ENCODE measurements at regions not wholly inside any gene's neighbourhood (a gene's known extent, or its start where the extent isn't known, plus 50 kb on each side); places are given as distances from the start of the nearest gene placed in this dataset.
"Not testable (repeated sequence)": the region's sequence is repeated elsewhere in the genome, so short reads cannot be mapped to it uniquely, and the experiment has no call there.

DNA sequence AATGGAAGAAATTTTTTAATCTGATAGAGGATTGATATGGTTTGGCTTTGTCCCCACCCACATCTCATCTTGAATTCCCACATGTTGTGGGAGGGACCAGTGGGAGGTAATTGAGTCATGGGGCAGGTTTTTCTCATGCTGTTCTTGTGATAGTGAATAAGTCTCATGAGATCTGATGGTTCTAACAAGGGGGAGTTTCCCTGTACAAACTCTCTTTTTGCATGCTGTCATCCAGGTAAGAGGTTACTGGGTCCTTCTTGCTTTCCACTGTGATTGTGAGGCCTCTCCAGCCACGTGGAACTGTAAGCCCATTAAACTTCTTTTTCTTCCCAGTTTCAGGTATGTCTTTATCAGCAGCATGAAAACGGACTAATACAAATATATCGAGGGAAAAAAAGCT is 132.5 kb downstream of the DSEL start:
- H3K4me1 ChIP-seq (ENCODE audit: control extremely low read depth in 1 of 4, control insufficient read depth in 4 of 4, insufficient read depth in 4 of 4, low read length in 3 of 4); DNase-seq; H3K27me3 ChIP-seq (replicated peaks in 2 of 5; ENCODE audit: control insufficient read depth in 4 of 5, insufficient read depth in 5 of 5, low read length in 4 of 5); H3K36me3 ChIP-seq (ENCODE audit: control insufficient read depth in 4 of 4, insufficient read depth in 4 of 4, low read length in 3 of 4); H3K9me3 ChIP-seq (ENCODE audit: control extremely low read depth in 1 of 5, control insufficient read depth in 4 of 5, insufficient read depth in 2 of 5, low read depth in 1 of 5, low read length in 4 of 5); H3K4me3 ChIP-seq (ENCODE audit: control insufficient read depth in 1 of 7, extremely low read depth in 1 of 7, insufficient read depth in 4 of 7, low read depth in 2 of 7, low read length in 6 of 7); CTCF ChIA-PET; POLR2A ChIA-PET; H3K27ac ChIP-seq (ENCODE audit: insufficient read depth in 1 of 2, low read depth in 1 of 2, low read length in 2 of 2, poor library complexity in 1 of 2, severe bottlenecking in 2 of 2): not testable (repeated sequence)
- 100% methylated on average over 1 of the region's 3 CpGs for WGBS (ENCODE audit: insufficient coverage)

DNA sequence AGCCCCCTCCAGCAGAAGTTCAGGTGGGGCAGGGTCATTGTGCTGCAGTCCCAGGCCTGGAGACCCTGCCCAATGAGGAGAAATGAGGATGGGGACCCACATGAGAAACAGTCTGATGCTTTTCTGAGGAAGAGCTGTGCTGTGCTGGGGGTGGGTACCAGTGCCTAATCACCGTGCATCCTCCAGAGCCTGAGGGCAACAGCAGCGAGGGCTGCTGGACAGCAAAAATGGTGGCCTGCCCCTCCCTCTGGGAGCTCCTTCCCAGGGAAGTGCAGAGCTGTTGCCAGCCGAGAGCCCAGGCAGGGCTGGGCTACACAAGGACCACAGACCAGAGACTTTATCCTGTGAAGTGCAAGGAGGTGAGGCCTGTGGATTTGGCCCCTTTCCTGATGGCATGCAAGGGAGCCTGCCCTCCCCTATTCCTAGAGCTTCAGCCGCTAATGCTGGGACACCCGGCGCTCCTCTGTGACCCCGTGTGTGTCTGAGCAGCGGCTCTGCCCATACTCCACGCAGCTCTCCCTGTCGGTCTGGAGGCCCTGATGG is 134.8 kb downstream of the DSEL start:
- POLR2A ChIA-PET = no interaction called here
- Histone ChIP-seq H3K4me3 (ENCODE audit: control insufficient read depth in 1 of 7, extremely low read depth in 1 of 7, insufficient read depth in 4 of 7, low read depth in 2 of 7, low read length in 6 of 7) (no peak overlapping the region), H3K27me3 (replicated peaks in 2 of 5; ENCODE audit: control insufficient read depth in 4 of 5, insufficient read depth in 5 of 5, low read length in 4 of 5) (no peaks in the 10 kb centered on the region), H3K27ac (ENCODE audit: insufficient read depth in 1 of 2, low read depth in 1 of 2, low read length in 2 of 2, poor library complexity in 1 of 2, severe bottlenecking in 2 of 2) (no peak overlapping the region), H3K9me3 (ENCODE audit: control extremely low read depth in 1 of 5, control insufficient read depth in 4 of 5, insufficient read depth in 2 of 5, low read depth in 1 of 5, low read length in 4 of 5) (no peaks in the 10 kb centered on the region), H3K4me1 (ENCODE audit: control extremely low read depth in 1 of 4, control insufficient read depth in 4 of 4, insufficient read depth in 4 of 4, low read length in 3 of 4) (no peaks in the 10 kb centered on the region), H3K36me3 (ENCODE audit: control insufficient read depth in 4 of 4, insufficient read depth in 4 of 4, low read length in 3 of 4) (no peaks in the 10 kb centered on the region)
- CTCF ChIA-PET = no interaction called here
- 95% methylated on average over 10 of the region's 10 CpGs for WGBS (ENCODE audit: insufficient coverage)
- DNase-seq = no peak

DNA sequence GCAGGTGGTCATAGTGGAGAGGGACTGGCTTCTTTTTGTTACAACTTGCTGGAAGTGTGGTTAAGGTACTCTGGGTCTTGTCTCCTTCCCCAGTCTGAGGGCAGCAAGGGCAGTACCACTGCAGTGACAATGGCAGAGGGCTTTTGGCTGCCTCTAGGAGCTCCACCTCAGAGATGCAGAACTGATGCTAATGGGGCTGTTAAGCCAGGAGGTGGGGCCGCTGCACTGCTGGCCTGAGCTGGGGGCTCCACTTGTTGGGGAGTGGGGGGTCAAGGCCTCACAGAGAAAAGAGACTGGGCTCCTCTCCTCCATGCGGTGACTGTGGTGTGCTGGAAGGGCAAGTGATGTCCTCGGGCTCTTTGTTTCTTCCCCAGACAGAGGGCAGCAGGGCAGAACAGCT is 135.7 kb downstream of the DSEL start:
- Histone ChIP-seq H3K4me3 (ENCODE audit: control insufficient read depth in 1 of 7, extremely low read depth in 1 of 7, insufficient read depth in 4 of 7, low read depth in 2 of 7, low read length in 6 of 7) (no peak overlapping the region), H3K4me1 (ENCODE audit: control extremely low read depth in 1 of 4, control insufficient read depth in 4 of 4, insufficient read depth in 4 of 4, low read length in 3 of 4) (no peaks in the 10 kb centered on the region), H3K36me3 (ENCODE audit: control insufficient read depth in 4 of 4, insufficient read depth in 4 of 4, low read length in 3 of 4) (no peaks in the 10 kb centered on the region), H3K27me3 (replicated peaks in 2 of 5; ENCODE audit: control insufficient read depth in 4 of 5, insufficient read depth in 5 of 5, low read length in 4 of 5) (no peaks in the 10 kb centered on the region), H3K9me3 (ENCODE audit: control extremely low read depth in 1 of 5, control insufficient read depth in 4 of 5, insufficient read depth in 2 of 5, low read depth in 1 of 5, low read length in 4 of 5) (no peaks in the 10 kb centered on the region), H3K27ac (ENCODE audit: insufficient read depth in 1 of 2, low read depth in 1 of 2, low read length in 2 of 2, poor library complexity in 1 of 2, severe bottlenecking in 2 of 2) (no peak overlapping the region)
- ChIA-PET CTCF (no interaction called here), POLR2A (no interaction called here)
- DNase-seq = no peak
- 95% methylated on average over 2 of the region's 3 CpGs for WGBS (ENCODE audit: insufficient coverage)

DNA sequence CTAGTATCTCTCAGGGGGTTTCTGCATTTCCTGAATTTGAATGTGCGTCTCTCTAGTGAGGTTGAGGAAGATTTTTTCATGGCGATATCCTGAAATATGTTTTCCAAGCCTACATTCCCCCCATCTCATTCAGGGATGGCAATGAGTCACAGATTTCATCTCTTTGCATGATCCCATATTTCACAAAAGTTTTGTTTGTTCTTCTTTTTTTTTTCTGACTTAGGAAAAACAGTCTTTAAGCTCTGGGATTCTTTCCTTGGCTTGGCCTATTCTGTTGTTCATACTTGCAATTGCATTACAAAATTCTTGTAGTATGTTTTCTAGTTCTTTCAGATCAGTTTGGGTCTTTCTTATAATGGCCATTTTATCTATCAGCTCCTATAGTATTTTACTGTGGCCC is 136.5 kb downstream of the DSEL start:
- WGBS (ENCODE audit: insufficient coverage) = 100% methylated on average over 2 of the region's 2 CpGs

DNA sequence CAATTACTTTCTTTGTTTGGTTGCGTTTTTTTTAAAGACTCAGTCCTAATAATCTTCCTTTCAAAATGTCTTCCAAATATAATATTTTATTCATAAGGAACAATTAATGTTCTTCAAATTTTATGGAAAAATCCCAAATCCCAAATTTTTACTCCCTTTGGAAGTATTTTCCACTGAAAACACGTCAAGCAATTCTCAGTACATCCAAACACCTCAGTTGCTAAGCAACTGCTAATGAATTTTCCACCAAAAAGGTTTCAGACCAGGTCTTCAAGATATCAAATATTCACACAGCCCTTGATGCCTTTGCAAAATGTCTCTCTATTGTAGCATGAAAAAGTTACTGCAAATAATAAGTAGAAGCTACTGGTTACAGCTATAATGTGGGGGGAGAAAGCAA is 140.1 kb downstream of the DSEL start:
- DNase-seq = no peak
- ChIA-PET POLR2A (no interaction called here), CTCF (no interaction called here)
- Histone ChIP-seq H3K4me1 (ENCODE audit: control extremely low read depth in 1 of 4, control insufficient read depth in 4 of 4, insufficient read depth in 4 of 4, low read length in 3 of 4) (no peaks in the 10 kb centered on the region), H3K9me3 (ENCODE audit: control extremely low read depth in 1 of 5, control insufficient read depth in 4 of 5, insufficient read depth in 2 of 5, low read depth in 1 of 5, low read length in 4 of 5) (no peaks in the 10 kb centered on the region), H3K27ac (ENCODE audit: insufficient read depth in 1 of 2, low read depth in 1 of 2, low read length in 2 of 2, poor library complexity in 1 of 2, severe bottlenecking in 2 of 2) (no peak overlapping the region), H3K36me3 (ENCODE audit: control insufficient read depth in 4 of 4, insufficient read depth in 4 of 4, low read length in 3 of 4) (no peaks in the 10 kb centered on the region), H3K27me3 (replicated peaks in 2 of 5; ENCODE audit: control insufficient read depth in 4 of 5, insufficient read depth in 5 of 5, low read length in 4 of 5) (no peaks in the 10 kb centered on the region), H3K4me3 (ENCODE audit: control insufficient read depth in 1 of 7, extremely low read depth in 1 of 7, insufficient read depth in 4 of 7, low read depth in 2 of 7, low read length in 6 of 7) (no peak overlapping the region)
- WGBS (ENCODE audit: insufficient coverage) = no CpG with 5 or more reads among the region's 2 CpGs

More for the DNA sequence above, 136.5 kb downstream of the DSEL start:
- CTCF ChIA-PET = no interaction called here
- POLR2A ChIA-PET = no interaction called here
- DNase-seq = no peak
- Histone ChIP-seq H3K9me3 (ENCODE audit: control extremely low read depth in 1 of 5, control insufficient read depth in 4 of 5, insufficient read depth in 2 of 5, low read depth in 1 of 5, low read length in 4 of 5) (no peaks in the 10 kb centered on the region), H3K4me3 (ENCODE audit: control insufficient read depth in 1 of 7, extremely low read depth in 1 of 7, insufficient read depth in 4 of 7, low read depth in 2 of 7, low read length in 6 of 7) (no peak overlapping the region), H3K36me3 (ENCODE audit: control insufficient read depth in 4 of 4, insufficient read depth in 4 of 4, low read length in 3 of 4) (no peaks in the 10 kb centered on the region), H3K27ac (ENCODE audit: insufficient read depth in 1 of 2, low read depth in 1 of 2, low read length in 2 of 2, poor library complexity in 1 of 2, severe bottlenecking in 2 of 2) (no peak overlapping the region), H3K4me1 (ENCODE audit: control extremely low read depth in 1 of 4, control insufficient read depth in 4 of 4, insufficient read depth in 4 of 4, low read length in 3 of 4) (no peaks in the 10 kb centered on the region), H3K27me3 (replicated peaks in 2 of 5; ENCODE audit: control insufficient read depth in 4 of 5, insufficient read depth in 5 of 5, low read length in 4 of 5) (no peaks in the 10 kb centered on the region)

DNA sequence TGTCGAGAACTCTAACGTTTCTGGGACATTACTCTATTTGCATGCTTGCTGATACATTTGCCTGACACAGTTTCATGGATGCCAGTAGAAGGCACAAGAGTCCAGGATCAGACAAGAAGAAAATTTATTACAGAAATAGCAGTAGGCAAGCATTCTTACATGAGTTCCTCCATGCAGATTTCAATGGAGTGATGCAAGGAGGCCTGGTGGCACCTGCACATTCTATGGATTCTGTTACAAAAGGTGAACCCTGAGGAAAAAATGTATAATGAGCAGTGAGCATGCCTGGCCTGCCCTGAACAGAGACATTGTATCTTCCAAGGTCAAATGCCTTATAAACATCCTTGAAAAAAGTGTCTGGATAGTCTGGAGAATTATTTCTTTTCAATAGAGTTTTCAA is 142.9 kb downstream of the DSEL start:
- no peak overlapping the region for H3K27ac ChIP-seq (ENCODE audit: insufficient read depth in 1 of 2, low read depth in 1 of 2, low read length in 2 of 2, poor library complexity in 1 of 2, severe bottlenecking in 2 of 2)
- no peaks in the 10 kb centered on the region for H3K27me3 ChIP-seq (replicated peaks in 2 of 5; ENCODE audit: control insufficient read depth in 4 of 5, insufficient read depth in 5 of 5, low read length in 4 of 5)
- DNase-seq = no peak
- CTCF ChIA-PET = no interaction called here
- no peaks in the 10 kb centered on the region for H3K9me3 ChIP-seq (ENCODE audit: control extremely low read depth in 1 of 5, control insufficient read depth in 4 of 5, insufficient read depth in 2 of 5, low read depth in 1 of 5, low read length in 4 of 5)
- H3K4me3 ChIP-seq (ENCODE audit: control insufficient read depth in 1 of 7, extremely low read depth in 1 of 7, insufficient read depth in 4 of 7, low read depth in 2 of 7, low read length in 6 of 7) = no peak overlapping the region
- POLR2A ChIA-PET = no interaction called here
- 100% methylated on average over 2 of the region's 2 CpGs for WGBS (ENCODE audit: insufficient coverage)
- no peaks in the 10 kb centered on the region for H3K4me1 ChIP-seq (ENCODE audit: control extremely low read depth in 1 of 4, control insufficient read depth in 4 of 4, insufficient read depth in 4 of 4, low read length in 3 of 4)
- H3K36me3 ChIP-seq (ENCODE audit: control insufficient read depth in 4 of 4, insufficient read depth in 4 of 4, low read length in 3 of 4) = no peaks in the 10 kb centered on the region

DNA sequence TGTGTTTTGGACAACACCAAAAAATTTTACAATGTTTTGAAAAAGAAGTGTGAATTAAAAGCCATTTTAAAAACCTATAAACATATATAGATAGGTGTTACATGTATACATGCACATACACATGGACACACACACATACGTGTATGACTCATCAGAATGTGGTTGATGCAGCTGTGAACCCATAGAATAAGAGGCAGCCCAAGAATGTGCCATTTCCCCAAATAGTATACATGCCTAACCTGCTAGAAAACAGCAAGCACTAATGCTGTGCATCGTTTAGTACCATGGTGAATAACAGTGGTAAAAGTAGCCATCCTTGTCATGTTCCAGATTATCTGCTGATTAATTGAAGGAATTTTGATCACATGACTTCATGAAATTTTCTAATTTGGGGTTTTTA is 149.0 kb downstream of the DSEL start:
- no CpG with 5 or more reads among the region's 2 CpGs for WGBS (ENCODE audit: insufficient coverage)
- peak in 2 of 3 donors; percentile 4 to 25 for DNase-seq
- no peaks in the 10 kb centered on the region for H3K36me3 ChIP-seq (ENCODE audit: control insufficient read depth in 4 of 4, insufficient read depth in 4 of 4, low read length in 3 of 4)
- H3K27ac ChIP-seq (ENCODE audit: insufficient read depth in 1 of 2, low read depth in 1 of 2, low read length in 2 of 2, poor library complexity in 1 of 2, severe bottlenecking in 2 of 2) = no peak overlapping the region
- H3K4me3 ChIP-seq (ENCODE audit: control insufficient read depth in 1 of 7, extremely low read depth in 1 of 7, insufficient read depth in 4 of 7, low read depth in 2 of 7, low read length in 6 of 7) = no peak overlapping the region
- H3K9me3 ChIP-seq (ENCODE audit: control extremely low read depth in 1 of 5, control insufficient read depth in 4 of 5, insufficient read depth in 2 of 5, low read depth in 1 of 5, low read length in 4 of 5) = no peaks in the 10 kb centered on the region
- ChIA-PET POLR2A (no interaction called here), CTCF (no interaction called here)
- H3K4me1 ChIP-seq (ENCODE audit: control extremely low read depth in 1 of 4, control insufficient read depth in 4 of 4, insufficient read depth in 4 of 4, low read length in 3 of 4) = no peaks in the 10 kb centered on the region
- peaks cover 0 to 2% (median 0%) of the 10 kb centered on the region in 5 experiments for H3K27me3 ChIP-seq (replicated peaks in 2 of 5; ENCODE audit: control insufficient read depth in 4 of 5, insufficient read depth in 5 of 5, low read length in 4 of 5)
